ENCODE measurements at regions not wholly inside any gene's neighbourhood (a gene's known extent, or its start where the extent isn't known, plus 50 kb on each side); places are given as distances from the start of the nearest gene placed in this dataset.

DNA sequence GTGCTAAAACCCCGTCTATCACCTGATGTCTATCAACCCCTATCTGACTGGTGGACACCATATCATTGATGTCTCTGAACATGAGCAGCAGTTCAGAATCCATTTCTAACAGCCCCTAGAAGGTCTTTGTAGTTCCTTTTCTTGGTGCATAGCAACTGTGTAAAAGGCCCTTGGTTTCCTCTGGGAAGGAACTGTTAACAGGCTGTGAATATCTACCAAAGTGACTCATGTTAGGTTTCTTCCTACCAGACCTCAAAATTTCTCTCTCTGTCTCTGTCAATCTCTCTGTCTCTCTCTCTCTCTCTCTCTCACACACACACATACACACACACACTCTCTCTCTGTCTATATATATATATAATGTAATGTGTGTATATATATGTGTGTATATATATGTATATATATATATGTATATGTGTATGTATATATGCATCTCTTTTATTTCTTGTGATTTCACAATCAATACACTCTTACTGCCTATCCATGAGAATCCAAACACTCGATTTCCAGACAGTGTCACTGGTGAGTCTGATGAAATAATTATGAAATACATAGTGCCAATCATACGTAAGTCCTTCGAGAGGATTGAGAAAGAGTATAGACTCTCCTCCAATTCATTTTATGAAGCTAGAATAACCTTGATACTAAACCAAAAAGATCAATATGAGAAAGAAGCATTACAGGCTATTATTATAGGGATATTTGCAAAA lies 335.9 kb upstream of the SLCO3A1 start:
- Histone ChIP-seq H3K36me3 (no peaks in the 10 kb centered on the region), H3K27me3 (no peaks in the 10 kb centered on the region), H3K9me3 (no peaks in the 10 kb centered on the region), H3K4me3 (no peak overlapping the region), H3K27ac (no peak overlapping the region), H3K4me1 (no peaks in the 10 kb centered on the region)
- intact Hi-C loops (cut with DNase I), result no loop called here
- no peak for DNase-seq (ENCODE audit: extremely low spot score in 2 of 2)
- TF ChIP-seq CTCF (IDR thresholded peaks at IDR 0.05) (no peak), POLR2AphosphoS5 (IDR thresholded peaks at IDR 0.05; ENCODE audit: insufficient read depth in 1 of 2, low read depth in 1 of 2) (no peak), POLR2A (IDR thresholded peaks at IDR 0.05) (no peak)

- no peaks in the 10 kb centered on the region for H3K9me3 ChIP-seq
- H3K4me3 ChIP-seq, result no peak overlapping the region
- TF ChIP-seq CTCF (IDR thresholded peaks at IDR 0.05) (no peak), POLR2A (IDR thresholded peaks at IDR 0.05) (no peak), POLR2AphosphoS5 (IDR thresholded peaks at IDR 0.05; ENCODE audit: insufficient read depth in 1 of 2, low read depth in 1 of 2) (no peak)
- H3K27ac ChIP-seq, result no peak overlapping the region
- no peaks in the 10 kb centered on the region for H3K36me3 ChIP-seq
- H3K4me1 ChIP-seq, result no peaks in the 10 kb centered on the region
- intact Hi-C loops (cut with DNase I), result no loop called here
- no peak for DNase-seq (ENCODE audit: extremely low spot score in 2 of 2)
- no peaks in the 10 kb centered on the region for H3K27me3 ChIP-seq
Observed at GRCh38 chr15:91520850-91521249, 332.7 kb upstream of the SLCO3A1 start.

DNA sequence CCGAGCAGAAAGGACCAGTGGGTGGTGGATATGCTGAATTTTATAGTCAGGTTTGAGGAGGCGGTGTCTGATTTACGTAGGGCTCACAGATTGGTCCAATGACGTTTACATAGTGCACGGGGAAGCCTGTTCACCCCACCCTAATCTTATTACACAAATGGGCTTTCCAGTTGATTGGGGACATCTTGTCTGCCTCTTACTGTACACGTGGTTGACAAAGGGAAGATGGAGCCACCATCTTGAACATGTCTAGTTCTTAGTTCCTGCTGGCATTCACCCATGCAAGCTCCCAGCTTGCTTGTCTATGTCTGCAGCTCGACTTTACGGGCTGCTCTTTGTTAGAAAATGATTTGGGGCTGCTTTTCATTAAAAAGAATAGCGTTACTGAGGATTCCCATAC lies 332.0 kb upstream of the SLCO3A1 start:
- Histone ChIP-seq H3K36me3 (no peaks in the 10 kb centered on the region), H3K9me3 (no peaks in the 10 kb centered on the region), H3K4me1 (no peaks in the 10 kb centered on the region), H3K27me3 (no peaks in the 10 kb centered on the region), H3K4me3 (no peak overlapping the region), H3K27ac (no peak overlapping the region)
- intact Hi-C loops (cut with DNase I), result no loop called here
- no peak for DNase-seq (ENCODE audit: extremely low spot score in 2 of 2)
- TF ChIP-seq CTCF (IDR thresholded peaks at IDR 0.05), result no peak
- TF ChIP-seq POLR2A (IDR thresholded peaks at IDR 0.05), result no peak
- no peak for TF ChIP-seq POLR2AphosphoS5 (IDR thresholded peaks at IDR 0.05; ENCODE audit: insufficient read depth in 1 of 2, low read depth in 1 of 2)

DNA sequence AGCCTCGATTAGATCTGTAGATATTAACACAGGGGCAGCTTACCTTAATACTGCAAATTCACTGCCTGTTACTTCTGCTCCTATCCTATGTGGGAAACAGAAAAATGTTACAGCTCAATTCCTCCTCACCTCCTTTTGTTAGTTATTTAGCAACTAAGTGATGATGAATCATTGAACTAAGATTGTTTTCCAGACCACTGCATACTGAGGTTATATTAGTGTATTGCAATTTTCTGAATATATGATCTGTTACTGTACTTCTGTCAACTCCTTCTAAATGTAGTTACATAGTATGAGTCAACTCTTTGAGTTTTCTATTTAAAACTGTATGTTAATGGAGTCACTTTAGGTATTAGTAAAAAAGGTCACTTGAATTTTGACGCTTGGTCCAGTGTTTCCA lies 331.5 kb upstream of the SLCO3A1 start:
- H3K4me1 ChIP-seq, result no peaks in the 10 kb centered on the region

More for the DNA sequence above, 331.5 kb upstream of the SLCO3A1 start:
- no peak for DNase-seq (ENCODE audit: extremely low spot score in 2 of 2)
- Histone ChIP-seq H3K4me3 (no peak overlapping the region), H3K27me3 (no peaks in the 10 kb centered on the region), H3K9me3 (no peaks in the 10 kb centered on the region), H3K27ac (no peak overlapping the region), H3K36me3 (no peaks in the 10 kb centered on the region)
- intact Hi-C loops (cut with DNase I), result no loop called here
- TF ChIP-seq POLR2A (IDR thresholded peaks at IDR 0.05) (no peak), POLR2AphosphoS5 (IDR thresholded peaks at IDR 0.05; ENCODE audit: insufficient read depth in 1 of 2, low read depth in 1 of 2) (no peak), CTCF (IDR thresholded peaks at IDR 0.05) (no peak)
